Ovary (tissue), 7 donors: ENCODE measurements at regions not wholly inside any gene's neighbourhood (a gene's known extent, or its start where the extent isn't known, plus 50 kb on each side); places are given as distances from the start of the nearest gene placed in this dataset.

Experiments used
- DNase-seq, 5 donors: peaks; one replicate each; pipeline ENCODE4 v3.0.0-alpha.2; 2019 to 2020
- H3K27ac ChIP-seq, 2 donors: fragments of 200-600 bp; one replicate each; pipeline versions ENCODE4 v1.5.1 to v1.8.0; 2019 to 2022
- H3K27me3 ChIP-seq: fragments of 200-600 bp; one replicate; pipeline ENCODE4 v1.8.0; 2022
- H3K36me3 ChIP-seq: fragments of 200-600 bp; sonication (generic); one replicate; pipeline ENCODE4 v1.5.1; 2019
- H3K4me1 ChIP-seq: one replicate; pipeline ENCODE4 v1.8.1; 2013; ENCODE audit warnings: mild to moderate bottlenecking, moderate library complexity; ENCODE audit not compliant: insufficient read depth
- H3K4me3 ChIP-seq: fragments of 200-600 bp; sonication (generic); one replicate; pipeline ENCODE4 v1.5.1; 2017
- H3K9me3 ChIP-seq, 2 donors: fragments of 200-600 bp in 1 of 2; sonication (generic) in 1 of 2; one replicate each; pipeline versions ENCODE4 v1.5.1 to v1.8.1; 2013 to 2019; ENCODE audit warnings: mild to moderate bottlenecking in 1 of 2, moderate library complexity in 1 of 2
- CTCF ChIP-seq, 3 donors: fragments of 450-650 bp in 2 of 3; fragments of 200-600 bp in 1 of 3; IDR thresholded peaks; one replicate each; pipeline versions ENCODE4 v1.5.1 to v1.8.0; 2016 to 2022; ENCODE audit warnings: antibody characterized with exemption in 3 of 3, mild to moderate bottlenecking in 1 of 3
- EP300 ChIP-seq: sonication (generic); formaldehyde crosslinking; IDR thresholded peaks from one replicate; pipeline ENCODE4 v1.6.1; 2017; ENCODE audit warnings: antibody characterized with exemption
- POLR2A ChIP-seq: fragments of 450-650 bp; IDR thresholded peaks from one replicate; pipeline ENCODE4 v1.6.1; 2017; ENCODE audit warnings: antibody characterized with exemption, mild to moderate bottlenecking, moderate library complexity
- WGBS, 3 donors: extraction: QIAGEN DNeasy Blood & Tissue Kit in 1 of 3; methylation state at CpG; one replicate each; pipeline versions ENCODE4 v1.1.5 to v1.1.7; 2013 to 2017; 5-methylcytosine and 5-hydroxymethylcytosine counted together
- intact Hi-C, 4 donors: fragments of 100-400 bp; cut with DNase I; formaldehyde crosslinking; loops; one replicate each; pipeline versions ENCODE4 v1.11.0 to v1.15.1; 2022 to 2023
- donor health status: DM: no; HTN: no; CAD: no; lungs with moderate emphysema.
- donor health status: DM: no; HTN: no; CAD: no.
- donor health status: Bipolar disorder and iron deficiency.
- donor health status: DM: no; HTN: no; CAD: no.
- donor health status: DM: yes; HTN: yes; CAD: no.

- no peak for TF ChIP-seq POLR2A
- no peak for TF ChIP-seq EP300
- TF ChIP-seq CTCF (IDR thresholded peaks at IDR 0.05) = no peak
- DNase-seq = no peak
- Histone ChIP-seq H3K4me3 (no peak overlapping the region), H3K36me3 (no peaks in the 10 kb centered on the region), H3K27ac (no peak overlapping the region), H3K9me3 (no peaks in the 10 kb centered on the region), H3K4me1 (no peaks in the 10 kb centered on the region), H3K27me3 (no peaks in the 10 kb centered on the region)
- WGBS, 3 donors = 42 to 44% (median 43%) methylated on average over 2 of the region's 2 CpGs
- intact Hi-C loops = no loop called here
Observed at GRCh38 chr1:232292239-232292638, 337.7 kb downstream of the SIPA1L2 start.

GRCh38 chr1:232291681-232292080 lies 338.3 kb downstream of the SIPA1L2 start:
- Histone ChIP-seq H3K27me3 (no peaks in the 10 kb centered on the region), H3K9me3 (no peaks in the 10 kb centered on the region), H3K4me1 (no peaks in the 10 kb centered on the region), H3K27ac (no peak overlapping the region), H3K36me3 (no peaks in the 10 kb centered on the region), H3K4me3 (no peak overlapping the region)
- DNase-seq = no peak
- TF ChIP-seq EP300 (no peak), CTCF (IDR thresholded peaks at IDR 0.05) (no peak), POLR2A (no peak)
- 17 to 25% (median 20%) methylated on average over 1 of the region's 1 CpG for WGBS, 3 donors
- intact Hi-C loops = no loop called here

GRCh38 chr1:232291261-232291660 lies 338.7 kb downstream of the SIPA1L2 start:
- WGBS, 3 donors = 64 to 84% (median 79%) methylated on average over 4 of the region's 4 CpGs
- no peaks in the 10 kb centered on the region for H3K27me3 ChIP-seq
- intact Hi-C loops = no loop called here
- H3K36me3 ChIP-seq = no peaks in the 10 kb centered on the region
- TF ChIP-seq CTCF (IDR thresholded peaks at IDR 0.05) = no peak
- no peak for TF ChIP-seq EP300
- no peak for TF ChIP-seq POLR2A
- H3K27ac ChIP-seq = no peak overlapping the region
- no peaks in the 10 kb centered on the region for H3K4me1 ChIP-seq
- H3K9me3 ChIP-seq = no peaks in the 10 kb centered on the region
- DNase-seq = no peak
- H3K4me3 ChIP-seq = no peak overlapping the region

- Histone ChIP-seq H3K9me3 (no peaks in the 10 kb centered on the region), H3K27ac (no peak overlapping the region), H3K4me3 (no peak overlapping the region), H3K4me1 (no peaks in the 10 kb centered on the region), H3K27me3 (no peaks in the 10 kb centered on the region), H3K36me3 (no peaks in the 10 kb centered on the region)
- intact Hi-C loops = no loop called here
- no peak for DNase-seq
- no peak for TF ChIP-seq EP300
- no peak for TF ChIP-seq CTCF (IDR thresholded peaks at IDR 0.05)
- TF ChIP-seq POLR2A = no peak
Observed at GRCh38 chr1:232290570-232290969, 339.4 kb downstream of the SIPA1L2 start.
